GM21528 (cell line): ENCODE measurements at regions not wholly inside any gene's neighbourhood (a gene's known extent, or its start where the extent isn't known, plus 50 kb on each side); places are given as distances from the start of the nearest gene placed in this dataset.

ENCODE experiments used
- ATAC-seq: cut with Tn5 transposase; IDR thresholded peaks from one replicate; pipeline ENCODE4 v1.9.1; 2021; ENCODE audit warnings: mild to moderate bottlenecking, moderate library complexity; ENCODE audit not compliant: unreplicated experiment, low FRiP score

DNA sequence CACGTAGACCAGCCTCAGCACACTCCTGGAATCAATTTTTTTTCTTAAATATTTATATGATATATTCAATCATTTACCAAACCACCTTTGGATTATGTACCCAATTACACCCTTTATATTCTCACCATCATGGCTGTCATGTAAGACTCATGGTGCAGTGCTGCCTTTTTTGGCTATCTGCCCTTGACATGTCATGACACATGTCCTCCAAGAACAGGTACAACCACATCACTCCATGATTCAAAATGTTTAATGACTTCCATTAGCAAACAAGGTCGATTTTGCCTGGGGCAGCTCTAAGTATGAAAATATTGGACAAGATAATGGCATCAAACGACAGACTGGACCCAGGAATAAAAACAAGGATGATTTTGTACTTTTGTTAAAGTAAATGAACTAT lies 861.1 kb upstream of the ADAMTS5 start:
- ATAC-seq = no peak

- no peak for ATAC-seq
Observed at GRCh38 chr21:27825035-27825434, 858.1 kb upstream of the ADAMTS5 start.

GRCh38 chr21:27823652-27824201 lies 856.8 kb upstream of the ADAMTS5 start:
- ATAC-seq = no peak

GRCh38 chr21:27820342-27820741 lies 853.5 kb upstream of the ADAMTS5 start:
- ATAC-seq = no peak

GRCh38 chr21:27819299-27819698 lies 852.4 kb upstream of the ADAMTS5 start:
- ATAC-seq = no peak

- ATAC-seq = no peak
Observed at GRCh38 chr21:27818847-27819246, 852.0 kb upstream of the ADAMTS5 start.

DNA sequence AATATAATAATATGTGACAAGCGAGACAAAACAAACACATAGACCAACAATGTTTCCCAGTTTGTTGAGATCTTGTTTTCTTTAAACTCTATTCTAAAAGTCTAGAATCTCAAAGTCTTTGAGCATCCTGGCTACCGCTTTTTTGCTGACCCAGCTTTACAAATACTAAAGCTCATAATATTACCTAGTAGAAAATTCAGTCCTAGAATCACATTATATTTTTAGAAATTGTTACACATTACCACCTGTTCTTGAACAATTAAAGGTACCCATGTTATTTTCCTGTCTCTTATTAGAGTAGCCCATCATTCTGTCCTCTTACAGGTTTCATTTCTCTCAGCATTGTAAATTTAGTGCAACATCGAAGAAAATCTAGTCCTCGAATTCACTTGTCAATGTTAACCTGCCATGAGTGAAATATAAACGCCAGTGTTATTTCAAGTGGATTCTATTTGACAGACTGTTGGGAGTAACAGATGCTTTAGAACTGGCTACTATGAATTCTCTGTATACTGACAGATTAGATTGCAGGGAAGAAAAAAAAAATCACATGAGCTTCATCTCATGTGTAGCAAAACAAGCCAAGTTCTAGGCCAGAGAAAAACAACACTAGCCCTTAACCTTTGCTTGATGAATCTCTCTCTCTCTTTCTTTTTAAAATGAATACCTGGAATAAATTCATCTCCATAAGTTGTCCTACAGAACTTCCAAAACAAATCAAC lies 851.2 kb upstream of the ADAMTS5 start:
- ATAC-seq = no peak

- ATAC-seq = no peak
Observed at GRCh38 chr21:27817074-27817473, 850.2 kb upstream of the ADAMTS5 start.

DNA sequence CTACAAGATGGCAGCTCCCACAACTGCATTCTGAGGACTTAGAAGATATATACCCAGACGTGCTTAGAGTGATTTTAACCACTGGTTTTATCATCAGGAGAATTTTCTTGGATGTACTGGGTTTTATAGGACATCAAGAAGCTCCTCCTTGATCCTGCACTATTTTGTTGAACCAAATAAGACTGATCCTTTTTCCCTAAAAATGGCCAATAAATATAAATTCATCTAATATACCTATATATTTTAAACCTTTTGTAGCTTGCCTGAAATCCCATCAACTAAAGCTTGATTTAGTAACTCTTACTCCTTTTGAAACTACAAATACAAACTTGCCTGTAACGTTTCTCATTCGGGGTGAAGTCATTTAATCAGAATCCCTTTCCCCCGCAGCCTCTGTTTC lies 849.4 kb upstream of the ADAMTS5 start:
- no peak for ATAC-seq

DNA sequence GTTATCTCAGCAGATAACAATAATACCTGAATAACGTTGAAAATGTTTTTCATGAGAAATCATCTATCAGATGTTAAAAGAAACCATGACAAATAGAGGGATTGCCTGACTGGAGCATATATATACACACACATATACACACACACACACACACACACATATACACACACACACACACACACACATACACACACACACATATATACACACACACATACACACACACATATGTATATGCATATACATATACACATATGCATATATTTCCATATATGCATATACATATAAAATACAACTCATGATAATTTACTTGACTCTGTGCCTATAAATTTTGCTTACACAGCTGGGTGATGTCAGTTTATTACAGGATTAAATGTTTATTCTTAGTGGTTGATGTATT lies 847.3 kb upstream of the ADAMTS5 start:
- no peak for ATAC-seq

DNA sequence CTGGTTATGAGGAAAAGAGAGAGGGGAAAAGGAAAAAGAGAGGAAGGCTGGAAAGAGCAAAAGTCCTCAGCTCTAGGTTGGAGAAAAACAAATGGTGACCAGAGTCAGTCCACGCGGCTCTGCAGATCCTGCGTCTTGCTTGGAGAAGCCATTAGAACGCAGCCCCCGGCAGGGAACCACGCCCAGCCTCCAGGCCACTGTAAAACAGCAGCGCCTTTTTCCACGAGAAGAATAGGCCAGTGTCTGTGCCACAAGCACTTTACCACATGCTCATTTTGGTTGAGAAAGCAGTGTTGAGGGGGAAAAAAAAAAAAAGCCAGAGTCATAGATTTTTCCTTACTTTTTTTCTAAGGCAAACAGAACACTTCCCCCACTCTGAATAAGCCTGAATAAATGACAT lies 846.9 kb upstream of the ADAMTS5 start:
- no peak for ATAC-seq

- ATAC-seq = no peak
Observed at GRCh38 chr21:27813344-27813743, 846.5 kb upstream of the ADAMTS5 start.

DNA sequence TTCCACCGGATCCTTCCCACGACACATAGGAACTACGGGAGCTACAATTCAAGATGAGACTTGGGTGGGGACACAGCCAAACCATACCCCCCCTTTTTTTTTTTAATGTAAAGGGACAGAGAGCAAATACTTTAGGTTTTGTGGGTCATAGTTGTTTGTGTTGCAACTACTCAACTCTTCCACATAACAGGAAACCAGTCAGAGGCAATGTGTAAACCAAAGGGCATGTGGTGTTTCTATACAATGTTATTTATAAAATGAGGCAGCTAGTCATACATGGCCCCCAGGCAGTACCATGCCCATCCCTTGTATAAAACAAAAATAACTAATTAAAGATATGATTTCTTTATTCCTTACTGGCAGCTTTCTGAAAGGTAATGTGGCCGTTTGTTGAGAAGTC lies 845.4 kb upstream of the ADAMTS5 start:
- ATAC-seq = no peak

DNA sequence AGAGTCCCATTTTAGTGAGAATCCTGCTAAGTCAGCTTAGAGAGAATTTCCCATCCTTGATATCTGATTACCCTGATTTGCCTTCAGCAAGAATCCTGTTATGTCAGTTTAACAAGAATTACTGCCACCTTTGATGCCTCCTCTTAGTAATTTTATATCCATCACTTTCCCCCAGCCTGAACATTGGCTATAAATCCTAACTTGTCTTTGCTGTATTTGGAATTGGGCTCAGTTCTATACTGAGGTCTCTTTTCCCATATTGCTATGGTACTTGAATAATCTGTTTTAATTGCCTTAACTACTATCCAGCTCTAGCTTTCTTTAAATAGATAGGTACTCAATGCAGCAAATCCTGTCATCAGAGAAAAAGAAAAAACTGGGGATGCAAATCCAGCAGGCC lies 842.0 kb upstream of the ADAMTS5 start:
- no peak for ATAC-seq

DNA sequence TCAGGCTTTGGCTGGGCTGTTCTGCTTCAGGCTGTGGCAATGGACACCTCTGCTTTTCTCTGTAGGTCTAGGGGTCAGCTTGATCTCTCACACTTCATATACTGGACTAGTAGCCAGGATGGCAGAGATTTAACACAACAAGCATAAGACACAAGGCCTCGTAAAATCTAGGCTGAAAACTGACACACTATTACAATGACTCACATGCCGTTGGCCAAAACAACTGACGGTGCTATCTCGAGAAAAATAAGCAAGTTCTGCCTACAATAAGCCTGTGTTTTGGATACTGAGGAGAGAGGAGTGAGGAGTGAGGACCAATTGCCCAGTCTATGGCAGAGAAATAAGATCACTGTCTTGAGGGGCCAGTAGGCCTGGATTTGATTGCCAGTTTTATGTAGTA lies 840.7 kb upstream of the ADAMTS5 start:
- no peak for ATAC-seq

- ATAC-seq = no peak
Observed at GRCh38 chr21:27806281-27806680, 839.4 kb upstream of the ADAMTS5 start.

GRCh38 chr21:27805696-27806095 lies 838.8 kb upstream of the ADAMTS5 start:
- ATAC-seq = no peak

- ATAC-seq = no peak
Observed at GRCh38 chr21:27804515-27804914, 837.6 kb upstream of the ADAMTS5 start.

DNA sequence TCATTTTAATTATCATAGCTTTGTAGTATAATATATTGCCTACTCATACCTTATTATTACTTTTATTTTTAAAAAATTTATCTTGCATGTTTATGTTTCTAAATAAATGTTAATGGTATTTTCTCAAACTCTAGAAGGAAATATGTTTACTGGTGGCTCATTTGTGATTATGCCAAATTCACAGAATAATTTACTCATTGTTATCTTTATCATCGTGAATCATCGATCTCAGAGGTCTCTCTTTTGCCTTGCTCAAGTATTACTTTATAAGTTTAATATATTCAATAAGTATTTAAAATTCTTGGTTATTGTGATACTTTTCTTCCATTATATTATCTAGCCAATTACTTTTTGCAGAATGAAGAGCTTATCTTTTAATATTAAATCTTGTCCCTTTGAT lies 836.7 kb upstream of the ADAMTS5 start:
- no peak for ATAC-seq

GRCh38 chr21:27802816-27803475 lies 836.1 kb upstream of the ADAMTS5 start:
- no peak for ATAC-seq

DNA sequence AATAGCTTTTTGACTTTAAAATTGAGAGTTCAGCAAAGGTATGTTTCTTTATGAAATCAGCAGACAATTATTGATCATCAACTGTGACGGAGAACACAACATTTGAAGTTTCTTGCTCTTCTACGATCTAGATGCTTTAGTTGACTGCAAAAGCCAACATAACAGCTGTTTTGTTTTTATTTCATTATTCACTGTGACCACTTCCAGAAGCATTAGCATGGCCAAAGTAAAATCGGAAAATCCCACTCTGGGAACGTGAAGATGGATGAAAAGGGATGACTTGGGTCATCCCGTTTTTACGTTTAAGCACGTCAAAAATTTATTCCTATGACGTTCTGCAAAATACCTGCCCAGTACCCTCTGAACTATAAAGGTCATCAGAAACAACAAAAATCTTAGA lies 833.0 kb upstream of the ADAMTS5 start:
- no peak for ATAC-seq

DNA sequence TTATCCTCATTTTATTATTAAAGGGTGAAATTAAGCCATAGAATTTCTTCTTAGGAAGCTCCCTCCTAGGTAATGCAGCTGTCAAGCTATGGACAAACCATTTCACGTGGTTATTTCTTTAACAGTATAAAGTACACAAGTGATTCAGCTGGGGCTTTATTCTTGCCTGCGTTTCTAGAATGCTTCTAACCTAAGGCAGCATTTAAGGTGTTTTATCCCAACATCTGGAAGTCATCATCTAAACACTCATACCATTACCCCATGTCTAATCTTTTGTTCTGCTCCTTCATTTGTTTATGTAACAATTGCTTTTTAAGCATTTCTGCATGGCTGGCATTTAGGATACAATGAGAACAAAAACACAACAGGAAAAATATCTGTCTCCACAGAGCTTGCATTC lies 829.2 kb upstream of the ADAMTS5 start:
- ATAC-seq = no peak
